K562 (cell line): ENCODE measurements at regions not wholly inside any gene's neighbourhood (a gene's known extent, or its start where the extent isn't known, plus 50 kb on each side); places are given as distances from the start of the nearest gene placed in this dataset.

Experiments
- ATAC-seq: fragments of 200-7000 bp; cut with Tn5 transposase; 3 replicates; pipeline ENCODE4 v1.9.1; 2020; ENCODE audit warnings: moderate library complexity
- BruUV-seq: library from RNA; stranded (reverse); fragments of 400-500 nt; replicated peaks from 2 replicates; lab custom pipeline; 2021; lab: Mats Ljungman, UMichigan
- CTCF ChIA-PET: fragments of 300-600 bp; formaldehyde crosslinking; extraction: SDS; loops from one replicate; lab custom pipeline; 2021; ENCODE audit warnings: low intra/inter-chr PET ratio; lab: Yijun Ruan, JAX
- POLR2A ChIA-PET: fragments of 300-600, 350-650 bp; sonication (Branson Sonifier 250); formaldehyde crosslinking; extraction: SDS; loops from one replicate; lab custom pipeline; 2021; ENCODE audit warnings: antibody characterized with exemption, inconsistent platforms; lab: Yijun Ruan, JAX
- DNase-seq, 4 experiments: peaks; one replicate each; pipeline versions ENCODE4 v3.0.0 to v3.0.0-alpha.2; 2011 to 2018; ENCODE audit warnings: low spot score in 3 of 4, mixed read lengths in 3 of 4; ENCODE audit errors: extremely low read depth in 1 of 4
- FAIRE-seq: peaks from 2 replicates; lab custom pipeline; 2011; peaks lifted over from hg19 to GRCh38; lab: Jason Lieb, UNC
- H2AFZ ChIP-seq: 2 replicates; pipeline ENCODE4 v1.6.0; 2011; ENCODE audit warnings: low read depth, low read length, control low read depth, inconsistent platforms
- H3K27ac ChIP-seq: fragments of 200-600 bp; 3 replicates; pipeline ENCODE4 v1.8.0; 2011; ENCODE audit warnings: low read depth, mild to moderate bottlenecking, control low read depth, inconsistent platforms, low read length, moderate library complexity, mixed read lengths; ENCODE audit errors: extremely low read depth
- H3K27me3 ChIP-seq, 2 experiments: fragments of 300-600 bp in 1 of 2; 2 replicates in 1 of 2; 3 replicates in 1 of 2; pipeline versions ENCODE4 v1.6.0 to v1.8.0; 2011; ENCODE audit warnings: inconsistent platforms in 2 of 2, low read length in 2 of 2, mild to moderate bottlenecking in 1 of 2, mixed read lengths in 1 of 2, moderate library complexity in 1 of 2; ENCODE audit not compliant: control insufficient read depth in 2 of 2, insufficient read depth in 2 of 2
- H3K36me3 ChIP-seq: fragments of 300-600 bp; 3 replicates; pipeline ENCODE4 v1.8.0; 2011; ENCODE audit warnings: mild to moderate bottlenecking, low read length, inconsistent platforms; ENCODE audit not compliant: control insufficient read depth, insufficient read depth
- H3K4me1 ChIP-seq, 2 experiments: fragments of 200-600 bp in 1 of 2; replicated peaks in 1 of 2; 2 replicates in 1 of 2; 3 replicates in 1 of 2; pipeline versions ENCODE4 v1.5.1 to v1.8.0; 2011; ENCODE audit warnings: inconsistent platforms in 2 of 2, low read length in 2 of 2, mild to moderate bottlenecking in 1 of 2, mixed read lengths in 1 of 2, moderate library complexity in 1 of 2; ENCODE audit not compliant: control insufficient read depth in 2 of 2, insufficient read depth in 2 of 2
- H3K4me2 ChIP-seq: 2 replicates; pipeline ENCODE4 v1.6.1; 2011; ENCODE audit warnings: low read length, control low read depth, inconsistent platforms, mixed read lengths; ENCODE audit not compliant: insufficient read depth
- H3K4me3 ChIP-seq: fragments of 200-600 bp; sonication (generic), shearing (Covaris generic); 2 replicates; pipeline ENCODE4 v1.5.1; 2016; ENCODE audit warnings: control low read depth, inconsistent platforms
- H3K79me2 ChIP-seq: fragments of 200-600 bp; 3 replicates; pipeline ENCODE4 v1.8.0; 2011; ENCODE audit warnings: low read length, inconsistent platforms; ENCODE audit not compliant: control insufficient read depth, insufficient read depth
- H3K9ac ChIP-seq, 2 experiments: 2 replicates each; pipeline versions ENCODE4 v1.6.0 to v1.6.1; 2011; ENCODE audit warnings: low read depth in 2 of 2, low read length in 2 of 2, control low read depth in 1 of 2, inconsistent platforms in 1 of 2, mild to moderate bottlenecking in 1 of 2, mixed read lengths in 1 of 2; ENCODE audit not compliant: insufficient read depth in 1 of 2
- H3K9me1 ChIP-seq: one replicate; pipeline ENCODE4 v1.6.0; 2011; ENCODE audit warnings: inconsistent platforms, mild to moderate bottlenecking, low read length, moderate library complexity; ENCODE audit not compliant: control insufficient read depth, insufficient read depth
- H3K9me3 ChIP-seq: replicated peaks from 2 replicates; pipeline ENCODE4 v1.5.1; 2011; ENCODE audit warnings: low read depth, low read length, inconsistent platforms; ENCODE audit not compliant: control insufficient read depth, insufficient read depth
- H4K20me1 ChIP-seq: replicated peaks from 2 replicates; pipeline ENCODE4 v1.6.1; 2011; ENCODE audit warnings: low read length, inconsistent platforms, mixed read lengths; ENCODE audit not compliant: control insufficient read depth, insufficient read depth
- AFF1 ChIP-seq, 2 experiments: fragments of 450-650 bp; IDR thresholded peaks; 2 replicates each; pipeline ENCODE4 v1.6.1; 2018; ENCODE audit warnings: mild to moderate bottlenecking in 2 of 2, low read depth in 1 of 2; ENCODE audit not compliant: partially characterized antibody in 2 of 2
- BMI1 ChIP-seq: fragments of 150-350 bp; IDR thresholded peaks from 2 replicates; pipeline ENCODE4 v1.6.1; 2014; ENCODE audit warnings: low read length
- CEBPB ChIP-seq: fragments of 450-650 bp; IDR thresholded peaks from 2 replicates; pipeline ENCODE4 v1.6.1; 2016; ENCODE audit warnings: missing genetic modification characterization, missing compliant biosample characterization
- E2F4 ChIP-seq: sonication (generic); formaldehyde crosslinking; IDR thresholded peaks from 2 replicates; pipeline ENCODE4 v1.8.0; 2022; ENCODE audit warnings: mild to moderate bottlenecking, low read depth, missing genetic modification reagents
- ETV1 ChIP-seq: fragments of 450-650 bp; conservative IDR thresholded peaks from 2 replicates; pipeline ENCODE4 v1.6.1; 2016; ENCODE audit warnings: missing genetic modification characterization, control low read depth, low read depth, missing compliant biosample characterization
- EWSR1 ChIP-seq: fragments of 450-650 bp; IDR thresholded peaks from 2 replicates; pipeline ENCODE4 v1.6.1; 2018; ENCODE audit warnings: borderline replicate concordance, mild to moderate bottlenecking, low read depth, moderate library complexity; ENCODE audit not compliant: partially characterized antibody
- FUS ChIP-seq: fragments of 200-400 bp; formaldehyde crosslinking; optimal IDR thresholded peaks from 2 replicates; pipeline ENCODE3; 2017; ENCODE audit warnings: low read depth, low read length
- MYC ChIP-seq, 2 experiments: fragments of 250-450 bp in 1 of 2; sonication (Bioruptor Pico) in 1 of 2; IDR thresholded peaks; 2 replicates each; pipeline versions ENCODE4 v1.5.1 to v1.6.1; 2012 to 2021; ENCODE audit warnings: low read depth in 2 of 2, borderline replicate concordance in 1 of 2, improper control_type of control experiment in 1 of 2, low read length in 1 of 2, mild to moderate bottlenecking in 1 of 2, moderate library complexity in 1 of 2
- NONO ChIP-seq, 2 experiments: fragments of 200-400 bp in 1 of 2; fragments of 450-650 bp in 1 of 2; formaldehyde crosslinking in 1 of 2; IDR thresholded peaks; 2 replicates each; pipeline ENCODE4 v1.6.1; 2017; ENCODE audit warnings: low read depth in 2 of 2, mild to moderate bottlenecking in 2 of 2, moderate library complexity in 2 of 2, low read length in 1 of 2
- NR4A1 ChIP-seq, 2 experiments: fragments of 250-450 bp in 1 of 2; fragments of 450-650 bp in 1 of 2; sonication (Bioruptor Pico) in 1 of 2; IDR thresholded peaks; 2 replicates each; pipeline versions ENCODE4 v1.4.0 to v1.6.1; 2016 to 2020; ENCODE audit warnings: mild to moderate bottlenecking in 2 of 2, missing compliant biosample characterization in 1 of 2, missing genetic modification characterization in 1 of 2, moderate library complexity in 1 of 2
- POLR3A ChIP-seq: IDR thresholded peaks from 2 replicates; pipeline ENCODE4 v1.6.1; 2011; ENCODE audit warnings: borderline replicate concordance, mild to moderate bottlenecking, moderate library complexity; ENCODE audit not compliant: insufficient read length, insufficient read depth; ENCODE audit errors: extremely low read depth
- PTBP1 ChIP-seq: fragments of 200-400 bp; formaldehyde crosslinking; IDR thresholded peaks from 2 replicates; pipeline ENCODE4 v1.6.1; 2017; ENCODE audit warnings: low read depth, low read length
- PTRF ChIP-seq: fragments of 450-650 bp; IDR thresholded peaks from 2 replicates; pipeline ENCODE4 v1.6.1; 2016; ENCODE audit warnings: mild to moderate bottlenecking, missing genetic modification characterization, missing compliant biosample characterization
- RNF219 ChIP-seq: fragments of 250-450 bp; sonication (Bioruptor Pico); IDR thresholded peaks from 2 replicates; pipeline ENCODE4 v1.5.0; 2022; ENCODE audit warnings: mild to moderate bottlenecking
- ZNF217 ChIP-seq: sonication (generic); formaldehyde crosslinking; IDR thresholded peaks from 2 replicates; pipeline ENCODE4 v1.8.0; 2022; ENCODE audit warnings: mild to moderate bottlenecking, missing genetic modification reagents
- ZNF75A ChIP-seq: fragments of 450-650 bp; formaldehyde crosslinking; IDR thresholded peaks from 2 replicates; pipeline ENCODE4 v1.4.0; 2020; ENCODE audit warnings: mild to moderate bottlenecking
- in situ Hi-C: fragments of 300-500 bp; cut with MboI; formaldehyde crosslinking; loops from 4 replicates; pipeline ENCODE4 v1.15.0; 2018; ENCODE audit warnings: inconsistent platforms, mixed read lengths
- intact Hi-C: fragments of 100-400 bp; cut with micrococcal nuclease; formaldehyde crosslinking; loops from 2 replicates; pipeline ENCODE4 v1.14.2; 2022

- Histone ChIP-seq H3K36me3 (no peaks in the 10 kb centered on the region), H3K9me1 (no peaks in the 10 kb centered on the region), H3K79me2 (no peaks in the 10 kb centered on the region), H3K9ac (no peak overlapping the region), H3K4me1 (no peaks in the 10 kb centered on the region), H2AFZ (no peak overlapping the region), H3K27ac (no peak overlapping the region), H3K9me3 (no peaks in the 10 kb centered on the region), H3K4me3 (no peak overlapping the region), H3K27me3 (no peaks in the 10 kb centered on the region), H3K4me2 (no peak overlapping the region), H4K20me1 (no peaks in the 10 kb centered on the region)
- ATAC-seq (no peak), DNase-seq (no peak), FAIRE-seq (no peak)
- CTCF ChIA-PET = no interaction called here
- in situ Hi-C loops = no loop called here
- POLR2A ChIA-PET = interaction anchor here (0.7 kb wide), 1 partner anchor 10 kb away, joined by 3 read pairs; no protein-coding TSS in a partner anchor
- intact Hi-C loops = no loop called here
- BruUV-seq = no TSS peak
- TF ChIP-seq NONO (IDR thresholded peaks at IDR 0.05; ENCODE audit: low read depth in 2 of 2, low read length in 1 of 2) (no peak), BMI1 (no peak), ETV1 (tag) (no peak), AFF1 (IDR thresholded peaks at IDR 0.05; ENCODE audit: low read depth in 1 of 2, partially characterized antibody in 2 of 2) (no peak), FUS (no peak), CEBPB (no peak), E2F4 (CRISPR knock-in tag) (no peak), ZNF75A (CRISPR knock-in tag) (no peak), PTRF (tag) (no peak), MYC (IDR thresholded peaks at IDR 0.05; ENCODE audit: low read depth, low read length) (no peak), MYC (CRISPR knock-in tag; IDR thresholded peaks at IDR 0.05; ENCODE audit: borderline replicate concordance, low read depth) (no peak), ZNF217 (CRISPR knock-in tag) (no peak), EWSR1 (no peak), RNF219 (CRISPR knock-in tag) (no peak), NR4A1 (CRISPR knock-in tag; IDR thresholded peaks at IDR 0.05) (no peak), NR4A1 (tag; IDR thresholded peaks at IDR 0.05) (no peak), PTBP1 (no peak), POLR3A (no peak)
Observed at GRCh38 chr12:42692749-42693148, 103.2 kb upstream of the PRICKLE1 start.
